HUES64 (cell line): ENCODE measurements at regions not wholly inside any gene's neighbourhood (a gene's known extent, or its start where the extent isn't known, plus 50 kb on each side); places are given as distances from the start of the nearest gene placed in this dataset.

Experiments
- H3K27ac ChIP-seq: 2 replicates; pipeline ENCODE4 v1.7.0; 2013; ENCODE audit warnings: low read depth, low read length, inconsistent platforms
- H3K27me3 ChIP-seq: 2 replicates; pipeline ENCODE4 v1.6.1; 2013; ENCODE audit warnings: mild to moderate bottlenecking, low read length; ENCODE audit not compliant: insufficient read depth
- H3K36me3 ChIP-seq: 2 replicates; pipeline ENCODE4 v1.6.1; 2013; ENCODE audit warnings: mild to moderate bottlenecking, low read length; ENCODE audit not compliant: insufficient read depth
- H3K4me1 ChIP-seq: 2 replicates; pipeline ENCODE4 v1.6.1; 2013; ENCODE audit warnings: mild to moderate bottlenecking, low read length, moderate library complexity; ENCODE audit not compliant: insufficient read depth
- H3K4me3 ChIP-seq: 2 replicates; pipeline ENCODE4 v1.5.1; 2013; ENCODE audit warnings: mild to moderate bottlenecking, low read length, moderate library complexity
- H3K9ac ChIP-seq: 2 replicates; pipeline ENCODE4 v1.6.1; 2013; ENCODE audit warnings: mild to moderate bottlenecking, low read depth, low read length
- H3K9me3 ChIP-seq: 2 replicates; pipeline ENCODE4 v1.6.1; 2013; ENCODE audit warnings: low read depth, low read length; ENCODE audit not compliant: insufficient read depth
- WGBS: fragments of 150-250, 120-280 bp; methylation state at CpG from one replicate; pipeline ENCODE4 v1.1.7; 2013; ENCODE audit warnings: missing lambda C conversion rate; 5-methylcytosine and 5-hydroxymethylcytosine counted together

GRCh38 chr12:75955251-75955650 lies 76.3 kb downstream of the PHLDA1 start:
- Histone ChIP-seq H3K36me3 (no peaks in the 10 kb centered on the region), H3K27ac (0 out of 2 replicates have a peak overlapping the region, but pooled peaks have one; percentile 9), H3K9me3 (no peaks in the 10 kb centered on the region), H3K9ac (no peak overlapping the region), H3K27me3 (no peaks in the 10 kb centered on the region), H3K4me3 (no peak overlapping the region), H3K4me1 (peaks cover 57% of the 10 kb centered on the region)
- WGBS = 66% methylated on average over 3 of the region's 3 CpGs

- H3K9ac ChIP-seq = no peak overlapping the region
- H3K27me3 ChIP-seq = no peaks in the 10 kb centered on the region
- peak overlapping the region; percentile 57; the same call in 1 of the 2 replicates for H3K27ac ChIP-seq
- H3K4me1 ChIP-seq = peaks cover 52% of the 10 kb centered on the region
- H3K4me3 ChIP-seq = no peak overlapping the region
- 95% methylated on average over 2 of the region's 2 CpGs for WGBS
- H3K9me3 ChIP-seq = no peaks in the 10 kb centered on the region
- H3K36me3 ChIP-seq = no peaks in the 10 kb centered on the region
These were observed 76.8 kb downstream of the PHLDA1 start for GRCh38 chr12:75954749-75955148.

GRCh38 chr12:75954041-75954440 lies 77.5 kb downstream of the PHLDA1 start:
- WGBS = 34% methylated on average over 3 of the region's 3 CpGs
- H3K27ac ChIP-seq = peak overlapping the region; percentile 61; the same call in 1 of the 2 replicates
- no peak overlapping the region for H3K4me3 ChIP-seq
- H3K36me3 ChIP-seq = no peaks in the 10 kb centered on the region
- no peak overlapping the region for H3K9ac ChIP-seq
- H3K4me1 ChIP-seq = peaks cover 45% of the 10 kb centered on the region
- no peaks in the 10 kb centered on the region for H3K9me3 ChIP-seq
- H3K27me3 ChIP-seq = no peaks in the 10 kb centered on the region

GRCh38 chr12:75953312-75953906 lies 78.2 kb downstream of the PHLDA1 start:
- no peaks in the 10 kb centered on the region for H3K9me3 ChIP-seq
- 93% methylated on average over 5 of the region's 5 CpGs for WGBS
- no peaks in the 10 kb centered on the region for H3K36me3 ChIP-seq
- H3K9ac ChIP-seq = 0 out of 2 replicates have a peak overlapping the region, but pooled peaks have one; percentile 11
- H3K27ac ChIP-seq = peak overlapping the region; percentile 61
- no peak overlapping the region for H3K4me3 ChIP-seq
- peaks cover 39% of the 10 kb centered on the region for H3K4me1 ChIP-seq
- no peaks in the 10 kb centered on the region for H3K27me3 ChIP-seq

- no peaks in the 10 kb centered on the region for H3K27me3 ChIP-seq
- no peaks in the 10 kb centered on the region for H3K9me3 ChIP-seq
- H3K27ac ChIP-seq = no peak overlapping the region
- H3K4me1 ChIP-seq = peaks cover 37% of the 10 kb centered on the region
- H3K9ac ChIP-seq = no peak overlapping the region
- 95% methylated on average over 4 of the region's 4 CpGs for WGBS
- H3K4me3 ChIP-seq = no peak overlapping the region
- no peaks in the 10 kb centered on the region for H3K36me3 ChIP-seq
These were observed 79.9 kb downstream of the PHLDA1 start for GRCh38 chr12:75951399-75952278.

GRCh38 chr12:75947156-75947723 lies 84.3 kb downstream of the PHLDA1 start:
- 94% methylated on average over 4 of the region's 4 CpGs for WGBS
- peaks cover 24% of the 10 kb centered on the region for H3K4me1 ChIP-seq
- no peak overlapping the region for H3K9ac ChIP-seq
- no peak overlapping the region for H3K27ac ChIP-seq
- no peaks in the 10 kb centered on the region for H3K27me3 ChIP-seq
- H3K4me3 ChIP-seq = no peak overlapping the region
- no peaks in the 10 kb centered on the region for H3K9me3 ChIP-seq
- H3K36me3 ChIP-seq = no peaks in the 10 kb centered on the region

- Histone ChIP-seq H3K9ac (peak overlapping the region; percentile 65; the same call in 1 of the 2 replicates), H3K27ac (peak overlapping the region; percentile 98), H3K4me1 (peaks cover 20% of the 10 kb centered on the region), H3K36me3 (no peaks in the 10 kb centered on the region), H3K9me3 (peaks cover 2% of the 10 kb centered on the region), H3K4me3 (no peak overlapping the region), H3K27me3 (no peaks in the 10 kb centered on the region)
- WGBS = 89% methylated on average over 3 of the region's 4 CpGs
These were observed 86.0 kb downstream of the PHLDA1 start for GRCh38 chr12:75945581-75945980.

GRCh38 chr12:75944905-75945432 lies 86.6 kb downstream of the PHLDA1 start:
- peaks cover 18% of the 10 kb centered on the region for H3K4me1 ChIP-seq

GRCh38 chr12:75944097-75944904 lies 87.3 kb downstream of the PHLDA1 start:
- WGBS = 62% methylated on average over 1 of the region's 1 CpG
- 0 out of 2 replicates have a peak overlapping the region, but pooled peaks have one; percentile 12 for H3K4me3 ChIP-seq
- no peaks in the 10 kb centered on the region for H3K27me3 ChIP-seq
- peak overlapping the region; percentile 65 for H3K9ac ChIP-seq
- peak overlapping the region; percentile 98 for H3K27ac ChIP-seq
- H3K9me3 ChIP-seq = peaks cover 5% of the 10 kb centered on the region
- H3K4me1 ChIP-seq = peaks cover 18% of the 10 kb centered on the region
- H3K36me3 ChIP-seq = no peaks in the 10 kb centered on the region

More at GRCh38 chr12:75944905-75945432, 86.6 kb downstream of the PHLDA1 start:
- Histone ChIP-seq H3K9ac (peak overlapping the region; percentile 65), H3K4me3 (0 out of 2 replicates have a peak overlapping the region, but pooled peaks have one; percentile 12), H3K27ac (peak overlapping the region; percentile 98), H3K27me3 (no peaks in the 10 kb centered on the region), H3K9me3 (peaks cover 5% of the 10 kb centered on the region), H3K36me3 (no peaks in the 10 kb centered on the region)
- WGBS = 76% methylated on average over 4 of the region's 4 CpGs

GRCh38 chr12:75943730-75944096 lies 87.9 kb downstream of the PHLDA1 start:
- Histone ChIP-seq H3K4me3 (no peak overlapping the region), H3K9ac (peak overlapping the region; percentile 45; the same call in 1 of the 2 replicates), H3K4me1 (peaks cover 18% of the 10 kb centered on the region), H3K9me3 (peaks cover 5% of the 10 kb centered on the region), H3K27ac (peak overlapping the region; percentile 98), H3K27me3 (no peaks in the 10 kb centered on the region), H3K36me3 (no peaks in the 10 kb centered on the region)
- WGBS = no CpG with 5 or more reads among the region's 1 CpG
